C4-2B (cell line): ENCODE measurements at regions not wholly inside any gene's neighbourhood (a gene's known extent, or its start where the extent isn't known, plus 50 kb on each side); places are given as distances from the start of the nearest gene placed in this dataset.

Experiments
- CTCF ChIP-seq: fragments of 450-650 bp; conservative IDR thresholded peaks from 2 replicates; pipeline ENCODE4 v1.5.1; 2017; ENCODE audit warnings: mild to moderate bottlenecking
- ZFX ChIP-seq: fragments of 450-650 bp; IDR thresholded peaks from 2 replicates; pipeline ENCODE4 v1.6.1; 2017

- TF ChIP-seq CTCF (no peak), ZFX (no peak)
Observed at GRCh38 chrX:25853002-25853479, 285.1 kb upstream of the MAGEB18 start.
